GM12878 (cell line): ENCODE measurements at regions not wholly inside any gene's neighbourhood (a gene's known extent, or its start where the extent isn't known, plus 50 kb on each side); places are given as distances from the start of the nearest gene placed in this dataset.

ENCODE experiments used
- ATAC-seq: fragments of 200-7000 bp; cut with Tn5 transposase; 3 replicates; pipeline ENCODE4 v1.9.1; 2020; ENCODE audit warnings: mild to moderate bottlenecking, moderate library complexity
- BruUV-seq: library from RNA; stranded (reverse); fragments of 400-500 nt; replicated peaks from 2 replicates; lab custom pipeline; 2021; lab: Mats Ljungman, UMichigan
- CTCF ChIA-PET: fragments of 300-600 bp; sonication (Branson Sonifier 250); formaldehyde crosslinking; extraction: SDS; loops from one replicate; lab custom pipeline; 2021; ENCODE audit warnings: inconsistent platforms; lab: Yijun Ruan, JAX
- POLR2A ChIA-PET: fragments of 350-600 bp; formaldehyde crosslinking; extraction: SDS; loops from one replicate; lab custom pipeline; 2021; ENCODE audit warnings: inconsistent platforms; lab: Charles Lee
- RAD21 ChIA-PET: fragments of 300-600 bp; sonication (Branson Sonifier 250); formaldehyde crosslinking; loops from one replicate; lab custom pipeline; 2023; ENCODE audit warnings: antibody characterized with exemption; ENCODE audit not compliant: unreplicated experiment; lab: Charles Lee
- SMC1A ChIA-PET: fragments of 300-600 bp; sonication (Branson Sonifier 250); formaldehyde crosslinking; loops from one replicate; lab custom pipeline; 2023; ENCODE audit not compliant: unreplicated experiment, uncharacterized antibody; lab: Charles Lee
- DNase-seq: peaks from one replicate; pipeline ENCODE4 v3.0.0-alpha.2; 2011; ENCODE audit warnings: low read depth, low spot score
- FAIRE-seq: peaks from 3 replicates; lab custom pipeline; 2011; peaks lifted over from hg19 to GRCh38; lab: Jason Lieb, UNC
- H2AFZ ChIP-seq: 2 replicates; pipeline ENCODE4 v1.6.0; 2011; ENCODE audit warnings: low read depth, low read length, control low read depth; ENCODE audit not compliant: control insufficient read depth
- H3K27ac ChIP-seq: 2 replicates; pipeline ENCODE4 v1.5.1; 2011; ENCODE audit warnings: control low read depth; ENCODE audit not compliant: control insufficient read depth, insufficient read depth
- H3K27me3 ChIP-seq, 2 experiments: replicated peaks in 1 of 2; 2 replicates each; pipeline versions ENCODE4 v1.6.0 to v1.6.1; 2011; ENCODE audit warnings: low read length in 1 of 2; ENCODE audit not compliant: control insufficient read depth in 2 of 2, insufficient read depth in 2 of 2
- H3K36me3 ChIP-seq, 2 experiments: 2 replicates each; pipeline ENCODE4 v1.5.1; 2011; ENCODE audit warnings: low read length in 1 of 2; ENCODE audit not compliant: control insufficient read depth in 2 of 2, insufficient read depth in 2 of 2
- H3K4me1 ChIP-seq: 2 replicates; pipeline ENCODE4 v1.6.1; 2011; ENCODE audit warnings: mild to moderate bottlenecking, low read length, moderate library complexity, mixed read lengths; ENCODE audit not compliant: control insufficient read depth, insufficient read depth
- H3K4me2 ChIP-seq: 2 replicates; pipeline ENCODE4 v1.6.0; 2011; ENCODE audit warnings: control low read depth; ENCODE audit not compliant: control insufficient read depth, insufficient read depth
- H3K4me3 ChIP-seq: fragments of 200-600 bp; sonication (generic); 2 replicates; pipeline ENCODE4 v1.5.1; 2016
- H3K79me2 ChIP-seq: 2 replicates; pipeline ENCODE4 v1.6.0; 2011; ENCODE audit warnings: low read length; ENCODE audit not compliant: control insufficient read depth, insufficient read depth
- H3K9ac ChIP-seq: 2 replicates; pipeline ENCODE4 v1.8.0; 2011; ENCODE audit warnings: low read length, control low read depth, mixed read lengths; ENCODE audit not compliant: control insufficient read depth, insufficient read depth
- H3K9me3 ChIP-seq: replicated peaks from 3 replicates; pipeline ENCODE4 v1.5.1; 2011; ENCODE audit warnings: mild to moderate bottlenecking, low read length; ENCODE audit not compliant: control insufficient read depth, insufficient read depth
- H4K20me1 ChIP-seq: 2 replicates; pipeline ENCODE4 v1.6.0; 2011; ENCODE audit not compliant: control insufficient read depth, insufficient read depth
- ATF3 ChIP-seq: IDR thresholded peaks from 2 replicates; pipeline ENCODE4 v1.6.1; 2011; ENCODE audit warnings: low read depth, mild to moderate bottlenecking, low read length, moderate library complexity, borderline replicate concordance; ENCODE audit errors: extremely low read depth
- ATF7 ChIP-seq: fragments of 450-650 bp; IDR thresholded peaks from 2 replicates; pipeline ENCODE4 v1.6.1; 2016; ENCODE audit warnings: low read depth, mild to moderate bottlenecking
- BCL11A ChIP-seq: IDR thresholded peaks from 2 replicates; pipeline ENCODE4 v1.6.1; 2011; ENCODE audit warnings: low read depth, low read length
- CREM ChIP-seq: IDR thresholded peaks from 2 replicates; pipeline ENCODE4 v1.6.1; 2014; ENCODE audit warnings: antibody characterized with exemption, low read depth
- DPF2 ChIP-seq: fragments of 450-650 bp; IDR thresholded peaks from 2 replicates; pipeline ENCODE4 v1.6.1; 2017; ENCODE audit warnings: mild to moderate bottlenecking
- GABPA ChIP-seq: IDR thresholded peaks from 2 replicates; pipeline ENCODE4 v1.6.1; 2014; ENCODE audit warnings: antibody characterized with exemption, low read depth, mild to moderate bottlenecking, inconsistent platforms
- HDGF ChIP-seq: fragments of 450-650 bp; IDR thresholded peaks from 2 replicates; pipeline ENCODE4 v1.6.1; 2016; ENCODE audit warnings: antibody characterized with exemption
- HSF1 ChIP-seq: fragments of 150-350 bp; IDR thresholded peaks from 2 replicates; pipeline ENCODE4 v1.6.1; 2014; ENCODE audit warnings: mild to moderate bottlenecking, low read depth, low read length
- IRF4 ChIP-seq: IDR thresholded peaks from 2 replicates; pipeline ENCODE4 v1.6.1; 2011; ENCODE audit warnings: low read depth, low read length
- JUNB ChIP-seq: IDR thresholded peaks from 2 replicates; pipeline ENCODE4 v1.6.1; 2016; ENCODE audit warnings: antibody characterized with exemption, mild to moderate bottlenecking
- MTA2 ChIP-seq: fragments of 450-650 bp; IDR thresholded peaks from 2 replicates; pipeline ENCODE4 v1.6.1; 2016; ENCODE audit warnings: low read depth, mild to moderate bottlenecking, moderate library complexity
- NFIC ChIP-seq: IDR thresholded peaks from 2 replicates; pipeline ENCODE4 v1.6.1; 2012; ENCODE audit warnings: low read depth, mild to moderate bottlenecking, inconsistent platforms, low read length, moderate library complexity
- POLR2AphosphoS5 ChIP-seq: IDR thresholded peaks from 2 replicates; pipeline ENCODE4 v1.6.1; 2011; ENCODE audit warnings: mild to moderate bottlenecking, low read length, inconsistent platforms
- SPI1 ChIP-seq: IDR thresholded peaks from 2 replicates; pipeline ENCODE4 v1.6.1; 2011; ENCODE audit warnings: low read depth, mild to moderate bottlenecking, low read length, moderate library complexity, borderline replicate concordance; ENCODE audit not compliant: insufficient read depth
- ZNF207 ChIP-seq: fragments of 450-650 bp; IDR thresholded peaks from 2 replicates; pipeline ENCODE4 v1.6.1; 2014; ENCODE audit warnings: antibody characterized with exemption, mild to moderate bottlenecking, borderline replicate concordance
- WGBS: methylation state at CpG from one replicate; pipeline ENCODE4 v1.1.6; 2016; ENCODE audit warnings: low lambda C conversion rate; ENCODE audit not compliant: insufficient replicate concordance, insufficient coverage; ENCODE audit errors: missing lambda C conversion rate; 5-methylcytosine and 5-hydroxymethylcytosine counted together
- in situ Hi-C: fragments of 300-500 bp; cut with MboI; formaldehyde crosslinking; loops from 9 replicates; pipeline ENCODE4 v1.14.3; 2018; ENCODE audit warnings: mixed read lengths
- intact Hi-C: fragments of 100-400 bp; cut with micrococcal nuclease; formaldehyde crosslinking; loops from one replicate; pipeline ENCODE4 v1.14.2; 2022; ENCODE audit not compliant: unreplicated experiment

GRCh38 chr3:95506174-95506573 is 1308.2 kb upstream of the EPHA6 start (continued):
- TF ChIP-seq HDGF (no peak), POLR2AphosphoS5 (no peak), SPI1 (no peak)

- intact Hi-C loops (no loop called here), in situ Hi-C loops (no loop called here)
- POLR2A ChIA-PET: no interaction called here
- ATAC-seq (peak; percentile 82), DNase-seq (no peak), FAIRE-seq (no peak)
- Histone ChIP-seq H3K4me1 (no peaks in the 10 kb centered on the region), H4K20me1 (no peaks in the 10 kb centered on the region), H3K4me2 (no peak overlapping the region), H3K79me2 (no peaks in the 10 kb centered on the region), H3K36me3 (no peaks in the 10 kb centered on the region), H3K9me3 (no peaks in the 10 kb centered on the region), H3K27me3 (no peaks in the 10 kb centered on the region), H2AFZ (no peak overlapping the region), H3K27ac (no peak overlapping the region), H3K4me3 (no peak overlapping the region), H3K9ac (no peak overlapping the region)
- RAD21 ChIA-PET: no interaction called here
- WGBS: 0% methylated on average over 2 of the region's 2 CpGs
- TF ChIP-seq MTA2: peak; percentile 52; the same call in 1 of the 2 replicates
- TF ChIP-seq HSF1: no peak
- TF ChIP-seq ZNF207: no peak
- TF ChIP-seq GABPA: peak; percentile 20; the same call in 1 of the 2 replicates
- TF ChIP-seq BCL11A: 0 out of 2 replicates have a peak, but pooled peaks have one; percentile 30
- 0 out of 2 replicates have a peak, but pooled peaks have one; percentile 34 for TF ChIP-seq DPF2
- TF ChIP-seq JUNB: peak; percentile 70
- no peak for TF ChIP-seq ATF3
- peak; percentile 55; the same call in 1 of the 2 replicates for TF ChIP-seq NFIC
- TF ChIP-seq ATF7: 0 out of 2 replicates have a peak, but pooled peaks have one; percentile 35
- TF ChIP-seq CREM: peak; percentile 19; the same call in 1 of the 2 replicates
- peak; percentile 11; the same call in 1 of the 2 replicates for TF ChIP-seq IRF4
- no TSS peak for BruUV-seq
- SMC1A ChIA-PET: interaction anchor here (0.7 kb wide), 1 partner anchor 387 kb away, joined by 3 read pairs; no protein-coding TSS in a partner anchor
- CTCF ChIA-PET: no interaction called here
Measured at GRCh38 chr3:95508124-95508523, 1306.3 kb upstream of the EPHA6 start.
